GM23338 (cell line): ENCODE measurements at regions not wholly inside any gene's neighbourhood (a gene's known extent, or its start where the extent isn't known, plus 50 kb on each side); places are given as distances from the start of the nearest gene placed in this dataset.

Source experiments
- EZH2phosphoT487 ChIP-seq: fragments of 200-600 bp; sonication (generic); IDR thresholded peaks from one replicate; pipeline ENCODE4 v1.8.1; 2018; ENCODE audit warnings: antibody characterized with exemption; ENCODE audit not compliant: unreplicated experiment
- POLR2AphosphoS5 ChIP-seq: IDR thresholded peaks from 2 replicates; pipeline ENCODE4 v1.6.1; 2016; ENCODE audit warnings: antibody characterized with exemption, low read depth

- TF ChIP-seq POLR2AphosphoS5 (no peak), EZH2phosphoT487 (no peak)
Observed at GRCh38 chr10:78938695-78939672, 129.8 kb upstream of the ZMIZ1 start.
